HEK293T (cell line): ENCODE measurements at regions not wholly inside any gene's neighbourhood (a gene's known extent, or its start where the extent isn't known, plus 50 kb on each side); places are given as distances from the start of the nearest gene placed in this dataset.

Experiments
- ARNT ChIP-seq: fragments of 450-650 bp; IDR thresholded peaks from 2 replicates; pipeline ENCODE4 v1.6.1; 2017; ENCODE audit warnings: mild to moderate bottlenecking
- BHLHE40 ChIP-seq: fragments of 450-650 bp; IDR thresholded peaks from 2 replicates; pipeline ENCODE4 v1.6.1; 2016; ENCODE audit warnings: mild to moderate bottlenecking, moderate library complexity, borderline replicate concordance
- ELF4 ChIP-seq: fragments of 450-650 bp; IDR thresholded peaks from 2 replicates; pipeline ENCODE4 v1.6.1; 2017; ENCODE audit warnings: antibody characterized with exemption
- FOXA1 ChIP-seq: fragments of 450-650 bp; IDR thresholded peaks from 2 replicates; pipeline ENCODE4 v1.6.1; 2016; ENCODE audit warnings: mild to moderate bottlenecking
- FOXK2 ChIP-seq: fragments of 450-650 bp; IDR thresholded peaks from 2 replicates; pipeline ENCODE4 v1.6.1; 2016; ENCODE audit warnings: mild to moderate bottlenecking
- FOXM1 ChIP-seq: fragments of 450-650 bp; IDR thresholded peaks from 2 replicates; pipeline ENCODE4 v1.6.1; 2017; ENCODE audit warnings: mild to moderate bottlenecking, borderline replicate concordance
- HDGF ChIP-seq: fragments of 450-650 bp; IDR thresholded peaks from 2 replicates; pipeline ENCODE4 v1.6.1; 2017; ENCODE audit warnings: antibody characterized with exemption, borderline replicate concordance
- L3MBTL2 ChIP-seq: fragments of 450-650 bp; conservative IDR thresholded peaks from 2 replicates; pipeline ENCODE4 v1.6.1; 2016; ENCODE audit warnings: mild to moderate bottlenecking
- NFRKB ChIP-seq: fragments of 450-650 bp; IDR thresholded peaks from 2 replicates; pipeline ENCODE4 v1.6.1; 2016; ENCODE audit warnings: mild to moderate bottlenecking, moderate library complexity
- SP1 ChIP-seq: fragments of 450-650 bp; IDR thresholded peaks from 2 replicates; pipeline ENCODE4 v1.6.1; 2017
- SUZ12 ChIP-seq: fragments of 450-650 bp; IDR thresholded peaks from 2 replicates; pipeline ENCODE4 v1.6.1; 2016; ENCODE audit warnings: mild to moderate bottlenecking
- TARDBP ChIP-seq: fragments of 450-650 bp; IDR thresholded peaks from 2 replicates; pipeline ENCODE4 v1.6.1; 2016
- ZNF384 ChIP-seq: fragments of 450-650 bp; IDR thresholded peaks from 2 replicates; pipeline ENCODE4 v1.6.1; 2016
- TF ChIP-seq, protein P1 (sequence below): fragments of 450-650 bp; IDR thresholded peaks from 2 replicates; pipeline ENCODE4 v1.6.1; 2016

DNA sequence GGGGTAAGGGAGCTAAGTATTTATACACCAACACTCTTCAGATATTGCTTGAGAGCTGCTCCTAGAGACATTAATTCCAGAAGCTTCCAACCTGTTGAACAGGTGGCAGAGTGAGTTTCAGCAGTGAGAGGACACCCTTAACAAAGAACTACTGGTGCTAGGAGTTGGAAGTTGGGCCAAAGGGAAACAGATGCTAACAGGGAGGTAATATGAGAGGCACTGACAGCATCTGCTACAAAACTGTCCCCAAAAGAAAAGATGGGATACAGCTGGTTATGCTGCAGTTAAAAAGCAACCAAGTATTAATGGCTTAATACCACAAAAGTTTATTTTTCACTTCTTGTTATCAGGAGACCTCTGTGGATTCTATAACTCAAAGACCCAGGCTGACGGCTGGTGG, 104.5 kb upstream of the SATB1 start:
- TF ChIP-seq ZNF384, result no peak
- no peak for TF ChIP-seq HDGF
- TF ChIP-seq FOXM1, result no peak
- no peak for TF ChIP-seq BHLHE40
- no peak for TF ChIP-seq SP1
- no peak for TF ChIP-seq ELF4
- TF ChIP-seq NFRKB, result no peak
- TF ChIP-seq, protein P1, sequence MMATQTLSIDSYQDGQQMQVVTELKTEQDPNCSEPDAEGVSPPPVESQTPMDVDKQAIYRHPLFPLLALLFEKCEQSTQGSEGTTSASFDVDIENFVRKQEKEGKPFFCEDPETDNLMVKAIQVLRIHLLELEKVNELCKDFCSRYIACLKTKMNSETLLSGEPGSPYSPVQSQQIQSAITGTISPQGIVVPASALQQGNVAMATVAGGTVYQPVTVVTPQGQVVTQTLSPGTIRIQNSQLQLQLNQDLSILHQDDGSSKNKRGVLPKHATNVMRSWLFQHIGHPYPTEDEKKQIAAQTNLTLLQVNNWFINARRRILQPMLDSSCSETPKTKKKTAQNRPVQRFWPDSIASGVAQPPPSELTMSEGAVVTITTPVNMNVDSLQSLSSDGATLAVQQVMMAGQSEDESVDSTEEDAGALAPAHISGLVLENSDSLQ, result no peak
- no peak for TF ChIP-seq FOXA1
- no peak for TF ChIP-seq ARNT
- no peak for TF ChIP-seq SUZ12
- no peak for TF ChIP-seq FOXK2
- TF ChIP-seq TARDBP, result no peak
- no peak for TF ChIP-seq L3MBTL2
